GM19463 (cell line): ENCODE measurements at regions not wholly inside any gene's neighbourhood (a gene's known extent, or its start where the extent isn't known, plus 50 kb on each side); places are given as distances from the start of the nearest gene placed in this dataset.
"Not testable (repeated sequence)": the region's sequence is repeated elsewhere in the genome, so short reads cannot be mapped to it uniquely, and the experiment has no call there.

Experiments used
- ATAC-seq: cut with Tn5 transposase; IDR thresholded peaks from one replicate; pipeline ENCODE4 v1.9.1; 2021; ENCODE audit warnings: mild to moderate bottlenecking, moderate library complexity; ENCODE audit not compliant: unreplicated experiment

DNA sequence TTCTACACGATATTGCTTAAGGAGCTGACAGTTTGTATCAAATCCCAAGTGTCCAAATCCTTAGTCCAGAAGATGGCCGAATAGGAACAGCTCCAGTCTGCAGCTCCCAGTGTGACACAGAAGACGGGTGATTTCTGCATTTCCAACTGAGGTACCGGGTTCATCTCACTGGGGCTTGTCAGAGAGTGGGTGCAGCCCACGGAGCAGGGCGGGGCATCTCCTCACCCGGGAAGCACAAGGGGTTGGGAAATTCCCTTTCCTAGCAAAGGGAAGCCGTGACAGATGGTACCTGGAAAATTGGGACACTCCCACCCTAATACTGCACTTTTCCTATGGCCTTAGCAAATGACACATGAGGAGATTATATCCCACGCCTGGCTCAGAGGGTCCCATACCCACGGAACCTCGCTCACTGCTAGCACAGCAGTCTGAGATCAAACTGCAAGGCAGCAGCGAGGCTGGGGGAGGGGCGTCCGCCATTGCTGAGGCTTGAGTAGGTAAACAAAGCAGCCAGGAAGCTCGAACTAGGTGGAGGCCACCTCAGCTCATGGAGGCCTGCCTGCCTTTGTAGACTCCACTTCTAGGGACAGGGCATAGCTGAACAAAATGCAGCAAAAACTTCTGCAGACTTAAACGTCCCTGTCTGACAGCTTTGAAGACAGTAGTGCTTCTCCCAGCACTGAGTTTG is 162.3 kb upstream of the MAP2 start:
- ATAC-seq, result not testable (repeated sequence)

DNA sequence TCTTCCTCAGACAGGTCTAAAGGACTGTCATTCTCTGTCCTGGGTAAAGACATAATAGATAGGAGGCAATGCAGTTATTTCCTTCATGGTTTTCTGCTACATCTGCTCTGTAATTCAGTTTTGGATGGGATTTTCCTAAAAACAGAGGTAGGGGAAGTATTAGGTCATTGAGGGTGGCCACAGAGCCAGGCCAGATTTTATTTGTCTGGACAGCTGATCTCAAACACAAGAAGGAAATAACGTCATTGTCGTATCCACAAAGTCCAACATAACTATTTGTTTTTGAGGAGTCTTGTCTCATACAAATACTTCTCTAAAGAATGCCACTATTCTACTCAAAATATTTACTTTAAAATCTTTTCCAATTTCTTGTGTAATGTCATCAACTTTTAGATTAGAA is 154.8 kb upstream of the MAP2 start:
- ATAC-seq, result no peak

- ATAC-seq, result no peak
Observed at GRCh38 chr2:209276000-209276399, 147.8 kb upstream of the MAP2 start.

GRCh38 chr2:209277444-209277843 is 146.4 kb upstream of the MAP2 start:
- ATAC-seq, result no peak

DNA sequence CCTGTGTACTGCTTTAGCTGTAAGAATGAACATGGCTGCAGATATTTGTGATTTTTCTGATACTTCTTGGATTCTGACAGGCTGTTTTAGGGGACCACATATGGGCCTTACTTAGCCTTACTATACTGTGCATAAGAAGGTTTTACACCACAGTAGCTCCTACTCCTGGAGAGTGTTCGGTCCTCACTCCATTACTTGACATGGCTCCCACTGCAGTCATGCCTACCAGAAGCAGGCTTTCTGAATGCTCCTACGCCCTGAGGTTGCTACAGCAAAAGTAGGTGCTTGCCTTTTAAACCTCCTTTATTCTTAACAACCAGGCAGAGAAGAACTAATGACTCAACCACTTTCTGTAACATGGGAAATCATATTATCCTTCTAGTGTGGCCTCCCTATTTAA is 125.2 kb upstream of the MAP2 start:
- no peak for ATAC-seq

DNA sequence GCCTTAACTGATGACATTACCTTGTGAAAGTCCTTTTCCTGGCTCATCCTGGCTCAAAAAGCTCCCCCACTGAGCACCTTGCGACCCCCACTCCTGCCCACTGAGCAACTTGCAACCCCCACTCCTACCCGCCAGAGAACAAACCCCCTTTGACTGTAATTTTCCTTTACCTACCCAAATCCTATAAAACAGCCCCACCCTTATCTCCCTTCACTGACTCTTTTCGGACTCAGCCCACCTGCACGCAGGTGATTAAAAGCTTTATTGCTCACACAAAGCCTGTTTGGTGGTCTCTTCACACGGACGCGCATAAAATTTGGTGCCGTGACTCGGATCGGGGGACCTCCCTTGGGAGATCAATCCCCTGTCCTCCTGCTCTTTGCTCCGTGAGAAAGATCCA is 124.4 kb upstream of the MAP2 start:
- ATAC-seq, result not testable (repeated sequence)

GRCh38 chr2:209300766-209301165 is 123.1 kb upstream of the MAP2 start:
- not testable (repeated sequence) for ATAC-seq

GRCh38 chr2:209305026-209305425 is 118.8 kb upstream of the MAP2 start:
- no peak for ATAC-seq

DNA sequence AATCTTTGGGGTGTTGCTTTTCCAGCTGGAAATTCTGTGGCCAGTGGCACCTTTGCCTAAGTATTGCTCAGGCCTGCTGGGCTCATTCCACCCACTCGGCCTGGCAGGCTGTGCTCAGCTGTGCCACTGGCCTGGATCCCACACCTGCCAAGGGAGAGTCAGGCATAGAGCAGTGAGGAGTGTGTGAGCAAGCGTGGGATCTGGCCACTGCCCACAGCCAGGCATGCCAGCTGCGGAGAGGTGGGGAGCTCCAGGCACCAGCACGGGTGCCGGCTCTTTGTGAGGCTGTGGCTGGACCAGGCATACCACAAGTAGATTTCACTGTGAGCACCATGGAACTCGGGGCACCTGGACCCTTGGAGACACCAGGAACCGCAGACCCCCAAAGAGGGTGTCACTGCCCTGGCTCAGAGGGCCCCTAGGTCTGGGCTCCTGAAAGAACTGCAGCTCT is 118.1 kb upstream of the MAP2 start:
- no peak for ATAC-seq

- no peak for ATAC-seq
Observed at GRCh38 chr2:209307161-209308001, 116.5 kb upstream of the MAP2 start.

GRCh38 chr2:209308415-209308814 is 115.4 kb upstream of the MAP2 start:
- ATAC-seq, result no peak

DNA sequence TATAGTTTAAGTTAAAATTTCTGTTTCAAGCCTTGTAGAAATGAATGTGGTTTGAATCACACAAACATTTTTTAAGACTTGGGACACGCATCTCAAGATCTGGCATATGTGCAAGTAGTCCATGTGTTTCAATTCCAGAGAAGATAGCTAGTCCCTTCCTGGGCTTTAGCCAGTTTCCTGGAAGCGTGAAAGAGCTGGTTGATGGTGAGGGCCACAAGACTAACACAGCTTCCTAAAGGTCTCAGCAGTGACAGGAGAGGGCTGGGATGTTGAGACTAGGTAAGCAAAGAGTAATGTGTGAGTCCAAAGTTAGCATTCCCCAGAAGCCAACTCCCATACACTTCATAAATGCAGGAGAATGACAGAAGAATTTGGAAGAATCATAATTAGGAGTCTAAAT is 111.9 kb upstream of the MAP2 start:
- no peak for ATAC-seq

- not testable (repeated sequence) for ATAC-seq
Observed at GRCh38 chr2:209312450-209312849, 111.4 kb upstream of the MAP2 start.

- ATAC-seq, result no peak
Observed at GRCh38 chr2:209314653-209315052, 109.2 kb upstream of the MAP2 start.

- ATAC-seq, result no peak
Observed at GRCh38 chr2:209316141-209316540, 107.7 kb upstream of the MAP2 start.

GRCh38 chr2:209321076-209321475 is 102.8 kb upstream of the MAP2 start:
- no peak for ATAC-seq

GRCh38 chr2:209321581-209321980 is 102.3 kb upstream of the MAP2 start:
- ATAC-seq, result no peak

- ATAC-seq, result no peak
Observed at GRCh38 chr2:209322041-209322440, 101.8 kb upstream of the MAP2 start.

GRCh38 chr2:209322905-209323512 is 100.8 kb upstream of the MAP2 start:
- no peak for ATAC-seq

- no peak for ATAC-seq
Observed at GRCh38 chr2:209323738-209324137, 100.1 kb upstream of the MAP2 start.

DNA sequence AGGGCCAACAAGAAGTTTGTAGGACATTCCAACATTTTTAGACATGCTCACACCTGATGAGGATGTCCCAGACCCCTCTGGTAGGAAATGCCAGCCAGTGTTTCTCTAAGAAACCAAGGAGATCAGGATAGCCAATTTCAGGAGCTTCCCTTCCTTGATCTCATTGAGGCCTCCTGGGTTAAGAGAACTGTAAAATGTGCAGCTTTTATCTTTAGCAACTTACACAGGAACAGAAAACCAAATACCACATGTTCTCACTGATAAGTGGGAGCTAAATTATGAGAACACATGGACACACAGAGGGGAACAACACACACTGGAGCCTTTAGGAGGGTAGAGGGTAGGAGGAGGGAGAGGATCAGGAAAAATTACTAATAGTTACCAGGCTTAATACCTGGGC is 99.6 kb upstream of the MAP2 start:
- ATAC-seq, result no peak

DNA sequence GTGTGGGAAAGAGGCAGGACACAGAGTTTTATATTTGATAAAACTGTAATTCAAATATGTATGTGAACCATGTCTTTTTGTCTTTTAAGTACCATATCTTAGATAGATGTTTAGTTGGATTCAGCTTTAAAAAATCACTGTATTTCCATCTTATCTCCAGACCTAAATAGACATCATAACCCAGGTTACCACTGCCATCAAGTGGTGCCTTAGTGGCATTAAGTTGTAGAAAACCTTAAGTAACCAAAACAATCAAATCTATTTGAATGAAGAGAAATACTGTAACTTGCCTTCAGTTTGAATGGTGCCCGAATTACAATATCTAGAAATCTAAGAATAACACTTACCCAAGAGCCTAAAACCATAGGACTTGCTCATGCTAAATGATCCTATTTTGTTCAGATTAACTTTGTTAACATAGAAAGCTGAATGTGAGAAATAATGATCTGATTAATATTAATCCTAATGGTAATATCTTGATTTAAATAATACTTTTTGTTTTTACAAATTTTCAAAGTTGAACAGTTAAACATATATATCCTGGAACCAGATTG is 92.5 kb upstream of the MAP2 start:
- ATAC-seq, result no peak
